ENCODE measurements at regions not wholly inside any gene's neighbourhood (a gene's known extent, or its start where the extent isn't known, plus 50 kb on each side); places are given as distances from the start of the nearest gene placed in this dataset.

- no peak for TF ChIP-seq CTCF (IDR thresholded peaks at IDR 0.05)
- TF ChIP-seq REST (IDR thresholded peaks at IDR 0.05; ENCODE audit: insufficient read depth in 1 of 2, low read depth in 2 of 2, low read length in 1 of 2) = no peak
Observed at GRCh38 chr5:51657340-51658240, 274.3 kb downstream of the ISL1 start.

All from Panc1 (cell line).